CD4-positive, alpha-beta T cell (primary cell): ENCODE measurements at regions not wholly inside any gene's neighbourhood (a gene's known extent, or its start where the extent isn't known, plus 50 kb on each side); places are given as distances from the start of the nearest gene placed in this dataset.

Experiments
- ATAC-seq: fragments of 200-7000 bp; cut with Tn5 transposase; one replicate; pipeline ENCODE4 v1.10.0; 2022; ENCODE audit warnings: mild to moderate bottlenecking; ENCODE audit not compliant: poor library complexity
- CTCF ChIA-PET: fragments of 350-600 bp; sonication (Branson Sonifier 250); formaldehyde crosslinking; loops from one replicate; lab custom pipeline; 2021; ENCODE audit warnings: antibody characterized with exemption, inconsistent platforms; lab: Charles Lee
- POLR2A ChIA-PET: fragments of 350-600 bp; sonication (Branson Sonifier 250); formaldehyde crosslinking; loops from one replicate; lab custom pipeline; 2021; ENCODE audit warnings: antibody characterized with exemption, inconsistent platforms; lab: Charles Lee
- DNase-seq, 14 experiments: peaks; one replicate each; pipeline ENCODE4 v3.0.0-alpha.2; 2013 to 2020; ENCODE audit warnings: mixed read lengths in 2 of 14
- H3K27ac ChIP-seq, 2 donors: one replicate each; pipeline versions ENCODE4 v1.5.1 to v1.7.0; 2013; ENCODE audit warnings: low read length in 2 of 2, low read depth in 1 of 2, mild to moderate bottlenecking in 1 of 2
- H3K27me3 ChIP-seq, 2 experiments: 1 replicate in 1 of 2; 2 replicates in 1 of 2; pipeline versions ENCODE4 v1.6.1 to v1.7.0; 2013; ENCODE audit warnings: low read length in 2 of 2, control low read depth in 1 of 2, mild to moderate bottlenecking in 1 of 2, moderate library complexity in 1 of 2; ENCODE audit not compliant: insufficient read depth in 2 of 2, control insufficient read depth in 1 of 2
- H3K36me3 ChIP-seq: one replicate; pipeline ENCODE4 v1.6.1; 2013; ENCODE audit warnings: low read length, control low read depth; ENCODE audit not compliant: insufficient read depth
- H3K4me1 ChIP-seq: one replicate; pipeline ENCODE4 v1.6.1; 2013; ENCODE audit warnings: low read length, control low read depth; ENCODE audit not compliant: insufficient read depth
- H3K4me3 ChIP-seq: one replicate; pipeline ENCODE4 v1.5.1; 2013; ENCODE audit warnings: mild to moderate bottlenecking, low read length, moderate library complexity
- H3K9me3 ChIP-seq, 2 experiments: 1 replicate in 1 of 2; 2 replicates in 1 of 2; pipeline versions ENCODE4 v1.6.1 to v1.7.0; 2013; ENCODE audit warnings: low read length in 2 of 2, mild to moderate bottlenecking in 2 of 2, control low read depth in 1 of 2, moderate library complexity in 1 of 2; ENCODE audit not compliant: control insufficient read depth in 1 of 2, insufficient read depth in 1 of 2
- H3K27ac Mint-ChIP-seq: one replicate; pipeline ENCODE4 v1.8.0; 2020; ENCODE audit warnings: mixed read lengths
- H3K27me3 Mint-ChIP-seq: one replicate; pipeline ENCODE4 v1.8.0; 2021; ENCODE audit warnings: mixed read lengths
- H3K36me3 Mint-ChIP-seq: one replicate; pipeline ENCODE4 v1.8.0; 2021; ENCODE audit warnings: low read depth, mixed read lengths
- H3K4me1 Mint-ChIP-seq: one replicate; pipeline ENCODE4 v1.8.0; 2021; ENCODE audit warnings: low read depth, mixed read lengths
- H3K4me3 Mint-ChIP-seq: one replicate; pipeline ENCODE4 v1.8.0; 2020; ENCODE audit warnings: mild to moderate bottlenecking, mixed read lengths
- H3K9me3 Mint-ChIP-seq: one replicate; pipeline ENCODE4 v1.8.0; 2020; ENCODE audit warnings: mixed read lengths
- intact Hi-C, 2 experiments: fragments of 100-400 bp; cut with DNase I in 1 of 2; cut with micrococcal nuclease in 1 of 2; formaldehyde crosslinking; loops; one replicate each; pipeline versions ENCODE4 v1.15.1 to v1.9.0; 2023 to 2025; cut with DNase I, micrococcal nuclease
- TF ChIP-seq, protein P1 (sequence below): fragments of 200-600 bp; IDR thresholded peaks from one replicate; pipeline ENCODE4 v1.8.0; 2022; ENCODE audit warnings: antibody characterized with exemption, mild to moderate bottlenecking

DNA sequence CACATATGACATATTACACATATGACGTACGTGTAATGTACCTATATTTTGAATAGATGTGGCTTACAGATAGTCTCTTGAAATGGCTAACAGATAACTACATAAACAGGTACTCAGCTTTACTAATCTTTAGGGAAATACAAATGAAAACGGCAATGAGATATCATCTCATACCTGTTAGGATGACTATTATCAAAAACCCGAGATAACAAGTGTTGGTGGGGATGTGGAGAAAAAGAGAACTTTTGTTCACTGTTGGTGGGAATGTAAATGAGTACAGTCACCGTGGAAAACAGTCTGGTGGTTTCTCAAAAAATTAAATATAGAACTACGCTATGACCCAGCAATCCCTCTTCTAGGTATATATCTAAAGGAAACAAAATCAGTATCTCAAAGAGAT is 247.6 kb downstream of the ETS1 start:
- DNase-seq, result peak in 2 of 14 experiments; percentile 39 to 60
- no peaks in the 10 kb centered on the region for H3K36me3 ChIP-seq
- peak overlapping the region; percentile 61 to 79 for H3K27ac ChIP-seq
- H3K27me3 ChIP-seq, result no peaks in the 10 kb centered on the region
- H3K27ac Mint-ChIP-seq, result peak overlapping the region; percentile 99
- H3K36me3 Mint-ChIP-seq, result peaks cover 5% of the 10 kb centered on the region
- H3K4me3 ChIP-seq, result no peak overlapping the region
- no peaks in the 10 kb centered on the region for H3K9me3 ChIP-seq
- H3K4me1 Mint-ChIP-seq, result peaks cover 89% of the 10 kb centered on the region
- peak overlapping the region; percentile 46 for H3K4me3 Mint-ChIP-seq
- ChIA-PET CTCF (interaction anchor here (0.7 to 1.4 kb wide), 4 partner anchors 16 to 182 kb away, joined by 3 to 7 read pairs (median 3); no protein-coding TSS in a partner anchor), POLR2A (interaction anchor here (1.6 kb wide), 1 partner anchor 16 kb away, joined by 3 read pairs; no protein-coding TSS in a partner anchor)
- TF ChIP-seq, protein P1, sequence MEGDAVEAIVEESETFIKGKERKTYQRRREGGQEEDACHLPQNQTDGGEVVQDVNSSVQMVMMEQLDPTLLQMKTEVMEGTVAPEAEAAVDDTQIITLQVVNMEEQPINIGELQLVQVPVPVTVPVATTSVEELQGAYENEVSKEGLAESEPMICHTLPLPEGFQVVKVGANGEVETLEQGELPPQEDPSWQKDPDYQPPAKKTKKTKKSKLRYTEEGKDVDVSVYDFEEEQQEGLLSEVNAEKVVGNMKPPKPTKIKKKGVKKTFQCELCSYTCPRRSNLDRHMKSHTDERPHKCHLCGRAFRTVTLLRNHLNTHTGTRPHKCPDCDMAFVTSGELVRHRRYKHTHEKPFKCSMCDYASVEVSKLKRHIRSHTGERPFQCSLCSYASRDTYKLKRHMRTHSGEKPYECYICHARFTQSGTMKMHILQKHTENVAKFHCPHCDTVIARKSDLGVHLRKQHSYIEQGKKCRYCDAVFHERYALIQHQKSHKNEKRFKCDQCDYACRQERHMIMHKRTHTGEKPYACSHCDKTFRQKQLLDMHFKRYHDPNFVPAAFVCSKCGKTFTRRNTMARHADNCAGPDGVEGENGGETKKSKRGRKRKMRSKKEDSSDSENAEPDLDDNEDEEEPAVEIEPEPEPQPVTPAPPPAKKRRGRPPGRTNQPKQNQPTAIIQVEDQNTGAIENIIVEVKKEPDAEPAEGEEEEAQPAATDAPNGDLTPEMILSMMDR, result no peak
- intact Hi-C loops, result loop anchor here in 1 of 2 experiments (2.0 to 5.0 kb wide), 4 partner anchors 15 to 183 kb away; no protein-coding TSS in a partner anchor
- no peaks in the 10 kb centered on the region for H3K27me3 Mint-ChIP-seq
- H3K9me3 Mint-ChIP-seq, result peaks cover 3% of the 10 kb centered on the region
- peaks cover 50% of the 10 kb centered on the region for H3K4me1 ChIP-seq
- no peak for ATAC-seq

DNA sequence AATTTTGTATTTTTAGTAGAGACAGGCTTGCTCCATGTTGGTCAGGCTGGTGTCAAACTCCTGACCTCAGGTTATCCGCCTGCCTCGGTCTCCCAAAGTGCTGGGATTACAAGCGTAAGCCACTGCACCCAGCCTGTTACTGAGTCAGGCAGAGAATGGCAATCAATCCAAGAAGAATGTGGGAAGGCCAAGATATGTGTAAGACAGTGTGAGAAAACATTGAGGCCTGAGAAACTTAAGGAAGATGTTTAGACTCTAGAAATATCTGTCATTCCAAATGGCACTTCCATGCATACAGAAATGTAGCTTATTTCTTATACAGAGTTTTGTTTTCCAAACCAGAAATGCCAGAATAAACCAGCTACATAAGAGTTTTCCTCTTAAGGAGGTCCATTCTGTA is 248.5 kb downstream of the ETS1 start:
- intact Hi-C loops, result no loop called here
- POLR2A ChIA-PET, result interaction anchor here (1.3 to 1.6 kb wide), 2 partner anchors 15 to 133 kb away, joined by 3 to 6 read pairs; no protein-coding TSS in a partner anchor
- ATAC-seq (no peak), DNase-seq (no peak)
- H3K27ac ChIP-seq, result peak overlapping the region in 1 of 2 donors; percentile 79
- TF ChIP-seq, protein P1, result no peak
- H3K4me3 ChIP-seq, result no peak overlapping the region
- Mint-ChIP-seq H3K27ac (peak overlapping the region; percentile 99), H3K36me3 (no peaks in the 10 kb centered on the region), H3K4me3 (no peak overlapping the region), H3K27me3 (no peaks in the 10 kb centered on the region), H3K4me1 (peaks cover 89% of the 10 kb centered on the region), H3K9me3 (no peaks in the 10 kb centered on the region)
- no peaks in the 10 kb centered on the region for H3K9me3 ChIP-seq
- no peaks in the 10 kb centered on the region for H3K27me3 ChIP-seq
- H3K4me1 ChIP-seq, result peaks cover 50% of the 10 kb centered on the region
- CTCF ChIA-PET, result interaction anchor here (1.2 to 1.4 kb wide), 2 partner anchors 49 to 98 kb away, joined by 3 to 7 read pairs; no protein-coding TSS in a partner anchor
- no peaks in the 10 kb centered on the region for H3K36me3 ChIP-seq

DNA sequence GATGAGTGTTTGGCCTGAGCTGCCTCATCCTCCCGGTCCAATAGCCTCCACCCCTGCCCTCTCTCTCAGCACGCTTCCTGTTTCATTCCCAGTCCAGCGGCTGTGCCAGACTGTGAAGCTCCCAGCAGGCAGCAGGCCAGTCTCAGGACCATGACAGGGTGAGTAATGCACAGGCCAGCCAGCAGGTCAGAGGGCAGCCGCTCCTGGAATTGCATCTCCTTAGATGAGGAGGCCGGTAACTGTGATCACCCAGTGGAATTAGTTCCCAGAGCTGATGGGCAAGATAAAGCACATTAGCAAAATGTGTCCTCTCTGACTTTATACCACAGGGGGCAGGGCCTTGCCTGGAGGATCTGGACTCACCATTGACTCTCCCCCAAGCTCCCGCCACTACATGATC is 251.2 kb downstream of the ETS1 start:
- no peak overlapping the region for H3K27ac ChIP-seq
- intact Hi-C loops, result no loop called here
- H3K27me3 Mint-ChIP-seq, result no peaks in the 10 kb centered on the region
- H3K9me3 Mint-ChIP-seq, result no peaks in the 10 kb centered on the region
- no peak overlapping the region for H3K4me3 ChIP-seq
- ChIA-PET POLR2A (interaction anchor here (0.7 to 1.7 kb wide), 5 partner anchors 11 to 141 kb away, joined by 3 to 8 read pairs (median 3); no protein-coding TSS in a partner anchor), CTCF (interaction anchor here (0.6 kb wide), 1 partner anchor 420 kb away, joined by 3 read pairs; no protein-coding TSS in a partner anchor)
- H3K36me3 ChIP-seq, result no peaks in the 10 kb centered on the region
- H3K4me1 Mint-ChIP-seq, result peaks cover 82% of the 10 kb centered on the region
- ATAC-seq (no peak), DNase-seq (no peak)
- peak overlapping the region; percentile 99 for H3K27ac Mint-ChIP-seq
- H3K36me3 Mint-ChIP-seq, result no peaks in the 10 kb centered on the region
- no peak overlapping the region for H3K4me3 Mint-ChIP-seq
- peaks cover 30% of the 10 kb centered on the region for H3K4me1 ChIP-seq
- TF ChIP-seq, protein P1, result no peak
- no peaks in the 10 kb centered on the region for H3K27me3 ChIP-seq
- no peaks in the 10 kb centered on the region for H3K9me3 ChIP-seq
